ENCODE measurements at regions not wholly inside any gene's neighbourhood (a gene's known extent, or its start where the extent isn't known, plus 50 kb on each side); places are given as distances from the start of the nearest gene placed in this dataset.
"Not testable (repeated sequence)": the region's sequence is repeated elsewhere in the genome, so short reads cannot be mapped to it uniquely, and the experiment has no call there.

GRCh38 chr4:158446106-158446505 lies 75.6 kb upstream of the RXFP1 start:
- CTCF ChIA-PET, result no interaction called here
- Histone ChIP-seq H3K4me3 (ENCODE audit: low read depth, low read length, poor library complexity, severe bottlenecking) (no peak overlapping the region), H3K27ac (ENCODE audit: low read depth, low read length, poor library complexity, severe bottlenecking) (no peak overlapping the region), H3K9me3 (ENCODE audit: low read depth, low read length, poor library complexity, severe bottlenecking) (no peaks in the 10 kb centered on the region), H3K4me1 (ENCODE audit: insufficient read depth, low read length, poor library complexity, severe bottlenecking) (no peaks in the 10 kb centered on the region), H3K36me3 (ENCODE audit: insufficient read depth, low read length, poor library complexity, severe bottlenecking) (no peaks in the 10 kb centered on the region), H3K27me3 (replicated peaks; ENCODE audit: insufficient read depth, low read depth, low read length, poor library complexity) (no peaks in the 10 kb centered on the region)
- TF ChIP-seq EZH2 (IDR thresholded peaks at IDR 0.05; ENCODE audit: borderline replicate concordance, low read depth, low read length, poor library complexity, severe bottlenecking) (no peak), CTCF (conservative IDR thresholded peaks at IDR 0.05; ENCODE audit: low read depth, low read length) (no peak)
- DNase-seq (ENCODE audit: low spot score), result no peak
- intact Hi-C loops (cut with micrococcal nuclease; ENCODE audit: unreplicated experiment), result no loop called here
- POLR2A ChIA-PET (ENCODE audit: low non-redundant PET), result no interaction called here
- no TSS peak for BruUV-seq (replicated peaks)

- TF ChIP-seq CTCF (conservative IDR thresholded peaks at IDR 0.05; ENCODE audit: low read depth, low read length) (no peak), EZH2 (IDR thresholded peaks at IDR 0.05; ENCODE audit: borderline replicate concordance, low read depth, low read length, poor library complexity, severe bottlenecking) (no peak)
- no peak for DNase-seq (ENCODE audit: low spot score)
- H3K4me3 ChIP-seq (ENCODE audit: low read depth, low read length, poor library complexity, severe bottlenecking), result no peak overlapping the region
- no peaks in the 10 kb centered on the region for H3K9me3 ChIP-seq (ENCODE audit: low read depth, low read length, poor library complexity, severe bottlenecking)
- ChIA-PET CTCF (no interaction called here), POLR2A (ENCODE audit: low non-redundant PET) (no interaction called here)
- BruUV-seq (replicated peaks), result no TSS peak
- no peak overlapping the region for H3K27ac ChIP-seq (ENCODE audit: low read depth, low read length, poor library complexity, severe bottlenecking)
- intact Hi-C loops (cut with micrococcal nuclease; ENCODE audit: unreplicated experiment), result no loop called here
- H3K4me1 ChIP-seq (ENCODE audit: insufficient read depth, low read length, poor library complexity, severe bottlenecking), result no peaks in the 10 kb centered on the region
- H3K36me3 ChIP-seq (ENCODE audit: insufficient read depth, low read length, poor library complexity, severe bottlenecking), result no peaks in the 10 kb centered on the region
- no peaks in the 10 kb centered on the region for H3K27me3 ChIP-seq (replicated peaks; ENCODE audit: insufficient read depth, low read depth, low read length, poor library complexity)
These were observed 70.9 kb upstream of the RXFP1 start for GRCh38 chr4:158450741-158451140.

- H3K4me1 ChIP-seq (ENCODE audit: insufficient read depth, low read length, poor library complexity, severe bottlenecking); H3K36me3 ChIP-seq (ENCODE audit: insufficient read depth, low read length, poor library complexity, severe bottlenecking); H3K27ac ChIP-seq (ENCODE audit: low read depth, low read length, poor library complexity, severe bottlenecking); DNase-seq (ENCODE audit: low spot score); CTCF ChIA-PET; POLR2A ChIA-PET (ENCODE audit: low non-redundant PET); BruUV-seq (replicated peaks); intact Hi-C loops (cut with micrococcal nuclease; ENCODE audit: unreplicated experiment); H3K4me3 ChIP-seq (ENCODE audit: low read depth, low read length, poor library complexity, severe bottlenecking); H3K27me3 ChIP-seq (replicated peaks; ENCODE audit: insufficient read depth, low read depth, low read length, poor library complexity); H3K9me3 ChIP-seq (ENCODE audit: low read depth, low read length, poor library complexity, severe bottlenecking): not testable (repeated sequence)
These were observed 69.6 kb upstream of the RXFP1 start for GRCh38 chr4:158452116-158452515.

GRCh38 chr4:158458271-158458895 lies 63.3 kb upstream of the RXFP1 start:
- Histone ChIP-seq H3K27ac (ENCODE audit: low read depth, low read length, poor library complexity, severe bottlenecking) (no peak overlapping the region), H3K4me1 (ENCODE audit: insufficient read depth, low read length, poor library complexity, severe bottlenecking) (no peaks in the 10 kb centered on the region), H3K36me3 (ENCODE audit: insufficient read depth, low read length, poor library complexity, severe bottlenecking) (no peaks in the 10 kb centered on the region), H3K4me3 (ENCODE audit: low read depth, low read length, poor library complexity, severe bottlenecking) (no peak overlapping the region), H3K9me3 (ENCODE audit: low read depth, low read length, poor library complexity, severe bottlenecking) (no peaks in the 10 kb centered on the region), H3K27me3 (replicated peaks; ENCODE audit: insufficient read depth, low read depth, low read length, poor library complexity) (no peaks in the 10 kb centered on the region)
- no peak for DNase-seq (ENCODE audit: low spot score)
- BruUV-seq (replicated peaks), result no TSS peak
- intact Hi-C loops (cut with micrococcal nuclease; ENCODE audit: unreplicated experiment), result no loop called here
- ChIA-PET POLR2A (ENCODE audit: low non-redundant PET) (no interaction called here), CTCF (no interaction called here)
- TF ChIP-seq EZH2 (IDR thresholded peaks at IDR 0.05; ENCODE audit: borderline replicate concordance, low read depth, low read length, poor library complexity, severe bottlenecking), result no peak
- TF ChIP-seq CTCF (conservative IDR thresholded peaks at IDR 0.05; ENCODE audit: low read depth, low read length), result no peak

Measured in A673 (cell line).